Spleen (tissue), 11 donors: ENCODE measurements at regions not wholly inside any gene's neighbourhood (a gene's known extent, or its start where the extent isn't known, plus 50 kb on each side); places are given as distances from the start of the nearest gene placed in this dataset.

ENCODE experiments used
- DNase-seq: peaks from one replicate; pipeline ENCODE4 v3.0.0-alpha.2; 2020
- H3K27ac ChIP-seq, 8 donors: fragments of 200-600 bp; sonication (generic) in 7 of 8; 1 replicate in 4 of 8; 2 replicates in 4 of 8; pipeline versions ENCODE4 v1.5.0 to v1.8.0; 2016 to 2021; ENCODE audit warnings: inconsistent platforms in 4 of 8, mild to moderate bottlenecking in 4 of 8, moderate library complexity in 1 of 8
- H3K27me3 ChIP-seq, 7 donors: fragments of 200-600 bp; sonication (generic) in 6 of 7; replicated peaks in 1 of 7; 1 replicate in 4 of 7; 2 replicates in 3 of 7; pipeline versions ENCODE4 v1.5.0 to v1.8.0; 2016 to 2021; ENCODE audit warnings: inconsistent platforms in 3 of 7, mild to moderate bottlenecking in 1 of 7
- H3K36me3 ChIP-seq, 6 donors: fragments of 200-600 bp; sonication (generic) in 5 of 6; 1 replicate in 4 of 6; 2 replicates in 2 of 6; pipeline versions ENCODE4 v1.5.0 to v1.8.0; 2016 to 2021; ENCODE audit warnings: inconsistent platforms in 2 of 6
- H3K4me1 ChIP-seq, 6 donors: fragments of 200-600 bp; sonication (generic) in 5 of 6; 1 replicate in 3 of 6; 2 replicates in 3 of 6; pipeline versions ENCODE4 v1.5.0 to v1.8.0; 2016 to 2021; ENCODE audit warnings: inconsistent platforms in 3 of 6
- H3K4me3 ChIP-seq, 8 donors: fragments of 200-600 bp; sonication (generic) in 7 of 8; 1 replicate in 4 of 8; 2 replicates in 4 of 8; pipeline versions ENCODE4 v1.5.0 to v1.8.0; 2016 to 2021; ENCODE audit warnings: inconsistent platforms in 4 of 8, mild to moderate bottlenecking in 4 of 8, moderate library complexity in 2 of 8
- H3K9me3 ChIP-seq, 8 donors: fragments of 200-600 bp; sonication (generic) in 7 of 8; 1 replicate in 4 of 8; 2 replicates in 4 of 8; pipeline versions ENCODE4 v1.5.0 to v1.8.0; 2016 to 2021; ENCODE audit warnings: inconsistent platforms in 4 of 8
- CTCF ChIP-seq, 11 experiments: fragments of 200-600 bp in 7 of 11; fragments of 450-650 bp in 4 of 11; sonication (generic) in 4 of 11; IDR thresholded peaks in 8 of 11; conservative IDR thresholded peaks in 3 of 11; 1 replicate in 7 of 11; 2 replicates in 4 of 11; pipeline versions ENCODE4 v1.4.0 to v1.8.0; 2016 to 2021; ENCODE audit warnings: antibody characterized with exemption in 11 of 11, inconsistent platforms in 4 of 11, mild to moderate bottlenecking in 1 of 11
- POLR2A ChIP-seq, 3 donors: fragments of 450-650 bp; IDR thresholded peaks; one replicate each; pipeline ENCODE4 v1.5.1; 2017; ENCODE audit warnings: antibody characterized with exemption in 3 of 3, mild to moderate bottlenecking in 1 of 3
- POLR2AphosphoS5 ChIP-seq, 3 donors: sonication (generic); formaldehyde crosslinking; IDR thresholded peaks; one replicate each; pipeline ENCODE4 v1.5.1; 2017; ENCODE audit warnings: antibody characterized with exemption in 3 of 3
- WGBS, 5 donors: extraction: QIAGEN DNeasy Blood & Tissue Kit in 3 of 5; methylation state at CpG; one replicate each; pipeline versions ENCODE4 v1.1.5 to v1.1.7; 2013 to 2018; 5-methylcytosine and 5-hydroxymethylcytosine counted together
- intact Hi-C: fragments of 100-400 bp; cut with DNase I; formaldehyde crosslinking; loops from one replicate; pipeline ENCODE4 v1.15.0; 2023; ENCODE audit warnings: low total_unique reads
- donor health status: healthy with polysubstance abuse.
- donor health status: DM: no; HTN: no; CAD: no; lungs with moderate emphysema.
- donor health status: DM: no; HTN: no; CAD: no.
- donor health status: Bipolar disorder and iron deficiency.
- donor health status: healthy.
- donor health status: DM: no; HTN: no; CAD: no.
- donor health status: DM: yes; HTN: yes; CAD: no.

GRCh38 chr11:29009426-29009825 is 901.2 kb downstream of the METTL15 start:
- Histone ChIP-seq H3K27me3 (no peaks in the 10 kb centered on the region), H3K27ac (no peak overlapping the region)
- intact Hi-C loops, result no loop called here

DNA sequence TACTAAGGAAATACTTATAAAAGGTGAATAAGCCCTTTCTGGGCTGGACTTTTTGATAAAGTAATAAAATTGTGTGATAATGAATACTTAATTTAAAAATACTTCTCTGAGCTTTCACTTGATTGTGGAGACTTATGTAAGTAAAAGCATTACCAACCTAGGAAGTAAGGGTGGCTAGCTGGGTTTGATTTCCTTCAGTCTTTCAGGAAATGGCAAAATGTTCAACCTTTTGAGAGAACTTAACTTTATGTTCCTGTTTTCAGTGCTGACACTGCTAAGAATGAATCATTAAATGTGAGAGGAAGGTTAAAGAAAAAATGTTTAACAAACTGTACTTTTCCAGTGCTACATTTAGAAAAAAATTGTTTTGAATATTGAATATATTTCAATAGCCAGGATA is 900.3 kb downstream of the METTL15 start:
- TF ChIP-seq POLR2A (IDR thresholded peaks at IDR 0.05) (no peak), CTCF (IDR thresholded peaks at IDR 0.05 in 8 of 11, conservative IDR thresholded peaks at IDR 0.05 in 3 of 11) (no peak), POLR2AphosphoS5 (IDR thresholded peaks at IDR 0.05) (no peak)
- H3K27me3 ChIP-seq, result no peaks in the 10 kb centered on the region
- intact Hi-C loops, result no loop called here

More at GRCh38 chr11:29009426-29009825, 901.2 kb downstream of the METTL15 start:
- Histone ChIP-seq H3K4me3 (no peak overlapping the region), H3K4me1 (no peaks in the 10 kb centered on the region), H3K36me3 (no peaks in the 10 kb centered on the region), H3K9me3 (peaks cover 0 to 4% (median 0%) of the 10 kb centered on the region in 8 donors)
- TF ChIP-seq CTCF (IDR thresholded peaks at IDR 0.05 in 8 of 11, conservative IDR thresholded peaks at IDR 0.05 in 3 of 11) (no peak), POLR2AphosphoS5 (IDR thresholded peaks at IDR 0.05) (no peak), POLR2A (IDR thresholded peaks at IDR 0.05) (no peak)
- DNase-seq, result no peak

DNA sequence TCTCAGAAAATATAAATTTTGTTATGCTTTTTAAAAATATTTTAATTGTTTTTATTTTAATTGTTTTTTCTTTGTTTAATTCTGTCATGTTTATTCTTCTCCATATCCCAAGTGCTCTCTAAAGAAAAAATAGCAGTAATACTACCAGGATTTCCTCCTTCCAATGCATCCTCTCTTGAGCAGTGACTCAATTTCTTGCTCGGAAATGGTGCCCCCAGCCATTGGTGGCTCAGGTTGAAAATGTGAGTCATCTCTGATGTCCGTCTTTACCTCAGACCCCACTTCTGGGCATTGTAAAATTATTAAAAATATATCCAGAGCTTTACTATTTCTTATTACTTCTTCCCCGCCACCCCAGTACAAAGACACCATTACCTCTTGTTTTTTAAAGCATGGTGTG is 898.5 kb downstream of the METTL15 start:
- intact Hi-C loops, result no loop called here
- no peaks in the 10 kb centered on the region for H3K36me3 ChIP-seq
- no peak for DNase-seq
- no peaks in the 10 kb centered on the region for H3K4me1 ChIP-seq
- no peak overlapping the region for H3K4me3 ChIP-seq
- 82 to 91% (median 84%) methylated on average over 3 of the region's 3 CpGs for WGBS, 5 donors
- no peaks in the 10 kb centered on the region for H3K27me3 ChIP-seq
- TF ChIP-seq CTCF (IDR thresholded peaks at IDR 0.05 in 8 of 11, conservative IDR thresholded peaks at IDR 0.05 in 3 of 11) (no peak), POLR2AphosphoS5 (IDR thresholded peaks at IDR 0.05) (no peak), POLR2A (IDR thresholded peaks at IDR 0.05) (no peak)
- H3K9me3 ChIP-seq, result peaks cover 0 to 7% (median 0%) of the 10 kb centered on the region in 8 donors
- H3K27ac ChIP-seq, result no peak overlapping the region

More for the DNA sequence above, 900.3 kb downstream of the METTL15 start:
- H3K27ac ChIP-seq, result no peak overlapping the region
- H3K36me3 ChIP-seq, result no peaks in the 10 kb centered on the region
- H3K9me3 ChIP-seq, result peaks cover 0 to 7% (median 0%) of the 10 kb centered on the region in 8 donors
- no peaks in the 10 kb centered on the region for H3K4me1 ChIP-seq
- no peak overlapping the region for H3K4me3 ChIP-seq
- DNase-seq, result no peak

DNA sequence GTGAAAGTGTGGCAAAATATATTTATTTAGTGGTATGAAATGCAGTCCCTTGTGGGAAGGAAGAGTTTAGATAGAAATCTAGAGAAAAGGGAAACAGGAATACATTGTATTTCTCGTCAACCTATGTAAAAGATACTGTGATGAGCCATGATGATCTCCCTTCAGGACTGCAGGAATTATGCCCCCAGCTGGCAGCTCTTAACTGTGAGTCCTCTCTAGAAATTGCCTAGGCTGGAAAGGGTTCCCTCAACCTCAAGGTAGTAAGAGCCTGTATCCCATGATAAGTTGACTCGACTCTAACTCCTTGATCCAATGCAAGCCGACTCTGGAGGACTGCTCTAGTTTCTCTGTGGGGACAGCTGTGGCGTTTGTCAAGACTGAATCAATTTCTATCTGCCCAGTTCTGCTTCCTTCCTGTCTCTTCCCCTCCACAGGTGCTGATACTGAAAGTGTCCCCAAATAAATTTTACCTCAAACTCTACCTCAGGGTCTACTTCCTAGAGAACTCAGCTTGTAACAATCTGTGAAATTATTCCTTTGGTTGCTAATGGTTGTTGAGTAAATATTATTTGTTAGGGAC is 897.3 kb downstream of the METTL15 start:
- Histone ChIP-seq H3K9me3 (peaks cover 0 to 7% (median 0%) of the 10 kb centered on the region in 8 donors), H3K36me3 (no peaks in the 10 kb centered on the region), H3K27ac (no peak overlapping the region), H3K4me1 (no peaks in the 10 kb centered on the region), H3K27me3 (no peaks in the 10 kb centered on the region), H3K4me3 (no peak overlapping the region)
- intact Hi-C loops, result no loop called here
- TF ChIP-seq POLR2AphosphoS5 (IDR thresholded peaks at IDR 0.05), result no peak
- 75 to 94% (median 84%) methylated on average over 4 of the region's 4 CpGs for WGBS, 5 donors
- no peak for DNase-seq

GRCh38 chr11:29002816-29003215 is 894.6 kb downstream of the METTL15 start:
- Histone ChIP-seq H3K27ac (no peak overlapping the region), H3K4me3 (no peak overlapping the region), H3K27me3 (no peaks in the 10 kb centered on the region), H3K36me3 (no peaks in the 10 kb centered on the region), H3K4me1 (no peaks in the 10 kb centered on the region), H3K9me3 (peaks cover 0 to 7% (median 0%) of the 10 kb centered on the region in 8 donors)
- 19 to 28% (median 23%) methylated on average over 3 of the region's 3 CpGs for WGBS, 5 donors
- intact Hi-C loops, result no loop called here
- no peak for DNase-seq
- TF ChIP-seq POLR2AphosphoS5 (IDR thresholded peaks at IDR 0.05) (no peak), POLR2A (IDR thresholded peaks at IDR 0.05) (no peak), CTCF (IDR thresholded peaks at IDR 0.05 in 8 of 11, conservative IDR thresholded peaks at IDR 0.05 in 3 of 11) (no peak)
